ENCODE measurements at regions not wholly inside any gene's neighbourhood (a gene's known extent, or its start where the extent isn't known, plus 50 kb on each side); places are given as distances from the start of the nearest gene placed in this dataset.

DNA sequence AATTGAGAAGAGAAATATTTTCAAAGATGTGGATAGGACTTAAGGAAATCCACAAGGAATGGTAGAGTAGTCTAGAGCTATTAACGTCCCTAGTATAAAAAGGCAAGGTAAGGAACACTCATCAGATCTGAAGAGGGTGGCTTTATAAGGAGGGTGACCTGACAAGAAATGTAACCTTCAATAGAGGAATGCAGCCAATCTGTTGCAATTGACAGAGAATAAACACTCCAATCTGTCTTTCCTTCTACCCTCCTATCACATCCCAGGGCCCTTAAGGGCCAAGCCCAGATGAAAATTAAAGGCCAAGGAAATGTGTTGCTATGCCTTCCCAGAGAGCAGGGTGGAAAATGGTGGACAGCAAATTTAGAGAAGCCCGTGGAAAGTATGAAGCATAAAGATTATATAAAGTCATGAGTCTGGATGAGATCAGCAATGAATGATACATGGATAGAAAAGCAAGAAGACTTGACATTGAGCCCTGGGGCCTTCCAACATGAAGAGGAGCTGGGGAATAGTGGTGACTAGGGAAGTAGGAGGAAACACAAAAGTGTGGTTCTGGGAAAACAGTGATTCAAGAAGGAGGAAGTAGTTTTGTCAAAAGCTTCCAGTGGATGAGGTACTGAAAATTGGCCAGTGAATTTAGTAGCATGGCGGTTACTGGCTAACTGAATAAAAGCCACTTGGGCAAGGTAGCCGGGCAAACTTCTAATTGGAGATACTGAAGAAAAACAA is 270.6 kb upstream of the TANK start:
- DNase-seq: no peak

DNA sequence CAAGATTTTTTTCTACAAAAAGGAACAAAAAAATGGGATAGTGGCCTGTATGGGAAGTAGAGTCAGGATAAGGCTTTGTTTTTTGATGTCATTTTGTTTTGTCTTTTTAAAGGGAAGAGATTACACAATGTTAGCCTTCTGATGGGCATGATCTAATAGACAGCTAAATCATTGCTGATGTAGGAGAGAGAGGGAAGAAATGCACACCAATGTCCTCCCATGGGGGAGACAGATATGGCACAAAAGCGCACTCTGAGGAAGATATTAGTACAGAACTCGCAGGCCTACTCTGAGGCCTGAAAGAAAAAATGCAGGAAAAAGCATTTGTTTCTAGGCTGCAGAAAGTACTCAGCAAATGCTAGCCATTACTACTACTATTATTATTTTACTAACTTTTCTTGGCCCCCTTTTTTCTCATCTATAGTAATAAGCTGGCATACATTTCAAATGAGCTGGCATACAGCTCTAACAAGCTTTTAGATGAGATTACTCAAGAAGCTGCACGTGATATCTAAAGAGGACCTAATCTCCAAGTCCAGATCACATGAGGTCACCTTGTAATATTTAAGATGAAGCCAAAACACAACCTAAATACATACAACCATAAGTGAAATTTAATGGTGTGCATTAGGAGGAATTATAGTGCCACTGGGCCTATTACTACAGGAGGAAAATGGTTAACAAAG is 269.4 kb upstream of the TANK start:
- DNase-seq: no peak

DNA sequence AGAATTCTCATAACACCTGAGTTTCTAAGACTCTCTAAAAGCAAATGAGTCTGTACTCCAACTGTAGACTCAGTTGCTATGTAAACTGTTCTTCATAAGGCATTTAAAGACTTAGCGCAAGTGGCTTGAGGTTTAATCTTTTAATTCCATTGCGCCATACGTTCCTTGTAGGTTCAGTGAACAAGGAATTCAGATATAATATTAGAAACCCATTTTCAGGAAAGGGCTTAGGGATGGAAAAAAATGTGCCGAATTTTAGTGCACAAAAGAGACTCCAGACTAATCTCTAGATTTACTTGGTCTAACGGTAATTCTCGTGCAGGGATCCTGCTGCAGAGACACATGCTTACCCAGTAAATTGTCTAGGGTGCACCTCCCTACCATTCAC is 268.9 kb upstream of the TANK start:
- DNase-seq: no peak

DNA sequence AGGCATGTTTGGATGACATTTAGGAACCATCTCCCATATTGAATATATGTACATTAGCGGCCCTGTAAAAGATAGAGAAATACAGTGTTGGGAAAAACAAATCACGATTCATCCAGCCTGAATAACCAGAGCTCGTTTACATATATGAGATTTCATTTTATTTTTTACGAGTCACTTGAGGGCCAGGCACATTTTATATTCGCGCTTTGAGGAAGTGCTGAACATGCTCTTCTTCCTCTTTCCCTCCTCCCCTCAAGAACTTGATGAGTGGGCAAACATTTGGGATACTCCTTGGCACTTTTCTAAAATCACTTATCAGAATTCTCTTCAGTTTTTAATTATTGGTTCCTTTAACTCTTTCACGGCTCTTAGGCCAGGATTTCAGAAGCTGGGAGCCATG is 268.0 kb upstream of the TANK start:
- DNase-seq: no peak

DNA sequence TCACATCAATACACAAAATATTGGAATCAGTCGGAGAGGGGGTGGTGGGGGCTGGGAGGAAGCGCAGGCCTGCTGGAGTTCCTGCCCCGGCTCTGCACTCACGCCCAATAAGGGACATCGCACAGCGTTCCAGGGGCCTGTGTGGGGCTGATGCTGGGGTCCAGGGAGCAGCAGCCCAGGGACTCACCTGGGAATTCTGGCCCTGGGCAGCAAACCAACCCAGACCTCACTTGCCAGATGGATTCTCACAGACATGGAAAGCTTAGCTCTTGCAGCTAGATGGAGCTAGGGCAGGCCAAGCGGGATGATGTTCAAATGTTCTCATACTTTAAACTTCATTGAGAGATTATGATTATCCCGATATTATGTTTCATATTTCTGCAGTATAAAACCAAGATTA is 266.6 kb upstream of the TANK start:
- DNase-seq: no peak

DNA sequence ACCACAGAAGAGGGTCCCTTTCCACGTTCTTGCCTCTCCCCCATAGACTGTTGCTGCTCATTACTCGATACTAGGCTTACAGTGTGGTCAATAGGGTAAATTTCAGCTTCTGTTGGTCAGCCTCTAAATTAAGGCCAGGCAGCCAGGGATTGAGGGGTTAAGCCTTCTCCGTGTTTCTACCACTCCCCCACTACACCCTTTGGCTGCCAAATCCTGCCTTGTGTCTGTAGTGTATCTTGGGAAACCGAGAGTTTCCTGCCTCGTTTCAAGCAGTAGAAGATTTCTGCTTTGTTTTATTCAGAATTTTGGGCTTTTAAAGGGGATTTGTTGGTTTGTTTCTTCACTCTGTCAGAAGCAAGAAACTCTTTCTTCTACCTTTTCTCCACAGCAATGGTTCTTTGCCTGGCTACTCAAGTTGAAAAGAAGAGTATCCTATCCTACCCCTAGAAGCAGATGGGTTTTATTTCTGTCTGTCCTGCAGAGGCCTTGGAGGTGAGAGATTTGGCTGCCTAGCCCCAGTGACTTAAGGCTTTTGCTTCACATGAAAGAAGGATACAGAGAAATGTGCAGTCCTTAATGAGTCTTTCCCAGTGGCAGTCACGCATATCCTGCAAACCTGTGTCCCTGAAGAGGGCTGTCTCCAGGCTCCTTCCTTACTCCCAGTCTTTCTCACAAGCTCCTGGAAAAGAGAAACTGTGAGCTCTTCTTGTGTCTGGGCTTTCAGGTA is 261.5 kb upstream of the TANK start:
- no peak for DNase-seq

DNA sequence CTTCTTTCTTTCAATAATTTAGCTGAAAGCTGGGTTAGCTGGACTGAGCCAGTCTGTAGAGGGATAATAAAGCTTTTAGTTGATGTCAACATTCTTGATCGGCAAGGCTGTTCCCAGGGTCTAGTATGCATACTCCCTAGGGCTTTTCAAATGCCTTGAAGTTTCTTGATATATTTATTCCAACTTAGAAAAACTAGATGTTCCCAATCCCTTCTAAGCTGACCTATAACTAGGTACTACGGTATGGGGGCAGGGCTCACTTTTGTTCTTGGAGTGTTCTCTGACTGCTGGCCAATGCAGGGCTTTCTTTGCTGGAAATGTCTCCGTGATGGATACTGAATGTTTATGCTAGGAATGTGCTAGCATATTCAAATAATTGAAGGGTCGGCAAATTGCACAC is 258.6 kb upstream of the TANK start:
- peak; percentile 41 for DNase-seq

DNA sequence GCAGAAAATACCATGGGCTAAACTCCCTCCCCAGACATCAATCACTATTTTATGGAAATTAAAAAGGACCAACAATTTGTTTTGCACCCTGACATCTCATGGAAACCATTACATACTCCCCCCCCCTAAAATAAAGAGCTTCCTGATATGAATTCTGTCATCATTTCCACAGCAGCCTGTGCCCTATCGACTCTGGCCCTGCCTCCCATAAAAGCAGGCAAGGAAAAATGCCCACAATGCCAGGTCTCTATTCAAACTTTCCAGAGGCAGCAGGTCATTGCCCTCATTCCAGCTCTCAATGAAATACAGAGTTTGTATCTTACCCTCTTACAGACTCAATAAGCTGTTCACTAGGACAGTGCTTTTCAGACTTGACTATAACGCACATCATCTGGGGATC is 254.4 kb upstream of the TANK start:
- DNase-seq: no peak

DNA sequence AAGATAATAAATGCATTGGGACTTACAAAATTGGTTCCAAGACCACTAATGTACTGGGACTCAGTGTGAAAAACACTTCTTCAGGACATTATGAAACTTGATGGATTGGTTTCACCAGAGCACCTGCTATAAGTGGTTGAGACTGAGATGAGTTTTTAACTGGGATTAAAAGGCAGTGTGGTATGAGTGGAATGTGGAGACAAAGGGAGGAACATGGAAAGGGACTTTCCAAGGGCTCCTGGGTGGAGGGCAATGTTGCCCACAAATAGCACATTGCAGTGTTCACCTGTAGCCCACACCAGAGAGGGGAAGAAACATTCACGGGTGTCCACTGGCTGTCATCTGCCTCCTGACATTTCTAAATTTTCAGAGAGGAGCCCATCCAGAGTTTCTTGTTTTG is 253.3 kb upstream of the TANK start:
- DNase-seq: no peak

DNA sequence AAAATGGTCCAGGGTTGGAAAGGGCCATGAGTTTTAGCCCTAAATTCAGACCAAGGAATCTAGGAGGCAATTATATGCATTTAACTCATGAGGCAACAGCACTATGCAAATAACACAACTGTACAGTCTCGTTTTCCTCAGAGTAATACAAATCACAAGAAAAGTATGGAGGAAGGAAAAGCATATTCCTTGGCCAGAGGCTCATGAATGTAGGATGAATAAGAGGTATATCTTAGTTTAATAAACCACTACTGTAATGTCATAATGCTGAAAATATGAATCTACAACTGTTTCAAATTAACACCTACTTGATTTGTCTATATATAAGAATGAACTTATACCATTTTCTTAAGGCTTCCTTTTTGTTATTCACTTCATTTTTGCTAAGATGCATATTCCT is 252.5 kb upstream of the TANK start:
- DNase-seq: no peak

DNA sequence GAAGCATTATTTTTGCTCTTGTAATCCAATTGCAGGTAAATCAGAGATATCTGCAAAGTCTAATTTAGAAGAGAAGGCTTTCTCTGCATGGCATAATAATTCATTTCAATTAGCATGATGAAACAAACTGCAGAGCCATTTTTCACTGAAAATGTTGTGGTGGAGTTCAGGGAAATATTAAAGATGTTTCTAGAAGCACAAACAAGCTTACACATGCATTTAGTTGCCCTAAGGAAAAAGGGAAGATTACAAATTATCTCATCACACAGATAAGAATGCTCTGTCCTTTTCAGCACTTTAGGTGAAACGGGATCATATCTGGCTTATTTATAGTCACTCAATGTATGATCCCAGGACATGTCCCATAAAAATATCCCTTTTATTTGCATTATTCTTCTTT is 252.1 kb upstream of the TANK start:
- DNase-seq: no peak

DNA sequence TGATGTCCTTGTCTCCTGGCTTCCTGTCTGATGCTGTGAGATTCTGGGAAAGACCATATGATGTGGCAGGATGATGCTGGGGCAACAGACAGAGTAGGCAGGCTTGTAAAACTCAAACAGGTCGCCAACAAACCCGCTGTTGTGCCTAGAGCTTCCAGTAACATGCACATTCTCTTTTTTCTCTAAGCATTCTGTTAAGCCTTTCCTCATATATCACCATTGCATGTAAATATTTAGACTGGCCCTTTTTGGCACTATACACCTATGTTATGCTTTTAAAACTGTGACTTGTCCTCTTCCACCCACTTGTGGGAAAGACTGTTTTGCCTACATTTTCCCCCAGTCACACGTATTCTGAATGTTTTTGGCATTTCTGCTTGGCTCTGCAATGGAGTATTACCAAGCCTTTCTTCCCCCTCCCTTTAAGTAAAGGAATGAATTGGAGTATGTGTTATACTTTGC is 250.4 kb upstream of the TANK start:
- DNase-seq: no peak

DNA sequence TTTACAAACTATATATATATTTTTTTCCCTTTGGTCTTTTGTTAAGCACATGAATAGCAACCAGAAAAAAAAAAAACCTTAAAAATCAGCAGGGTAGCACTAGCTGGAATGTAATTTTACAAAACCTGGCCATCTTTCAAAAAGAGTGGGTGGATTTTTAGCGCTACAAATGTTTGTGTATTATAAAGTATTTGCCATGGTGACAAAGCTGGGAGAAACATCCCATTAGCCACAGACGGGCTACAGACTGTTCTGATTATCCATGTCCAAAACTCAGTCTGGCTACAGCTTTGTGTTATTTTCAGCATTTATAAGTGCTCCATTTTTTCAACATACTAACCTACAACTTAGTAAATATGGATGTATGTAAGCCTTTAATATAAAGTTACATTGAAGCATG is 249.5 kb upstream of the TANK start:
- no peak for DNase-seq

DNA sequence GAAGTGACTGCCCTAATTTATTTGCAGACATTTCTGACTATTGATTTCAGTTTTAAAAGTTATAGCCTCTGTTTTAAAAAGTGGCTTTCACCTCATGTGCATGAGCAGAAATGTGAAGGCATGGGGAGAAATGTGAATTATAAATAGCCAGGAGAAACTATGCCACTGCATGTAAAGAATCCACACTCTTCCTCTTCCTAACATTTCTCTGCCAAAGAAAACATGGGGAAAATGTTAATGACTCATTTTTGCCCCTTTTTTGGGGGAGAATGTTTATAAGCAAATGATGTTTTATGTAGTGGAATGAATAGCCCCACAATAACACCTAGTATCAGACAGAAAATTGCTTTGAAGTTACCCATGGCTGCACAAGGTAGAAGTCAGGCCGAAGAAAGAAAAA is 249.0 kb upstream of the TANK start:
- no peak for DNase-seq

DNA sequence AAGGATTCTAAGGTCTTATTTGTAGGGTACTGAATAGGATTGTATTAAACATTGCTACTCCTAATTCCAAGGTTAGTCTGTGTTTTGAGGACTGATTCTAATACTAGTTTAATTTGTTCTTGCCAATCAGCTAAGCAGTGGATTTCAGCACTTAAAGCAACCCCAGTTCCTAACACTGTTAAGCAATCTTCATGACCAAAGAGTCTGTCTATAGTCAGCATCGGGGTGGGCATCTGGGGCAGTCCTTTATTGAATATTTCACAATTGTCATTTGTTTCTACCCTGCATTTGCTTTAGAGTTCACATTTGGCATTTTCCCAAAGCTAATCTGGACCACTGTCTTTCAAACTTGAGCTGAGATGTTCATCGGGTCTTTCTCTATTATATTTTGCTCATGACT is 248.0 kb upstream of the TANK start:
- no peak for DNase-seq

DNA sequence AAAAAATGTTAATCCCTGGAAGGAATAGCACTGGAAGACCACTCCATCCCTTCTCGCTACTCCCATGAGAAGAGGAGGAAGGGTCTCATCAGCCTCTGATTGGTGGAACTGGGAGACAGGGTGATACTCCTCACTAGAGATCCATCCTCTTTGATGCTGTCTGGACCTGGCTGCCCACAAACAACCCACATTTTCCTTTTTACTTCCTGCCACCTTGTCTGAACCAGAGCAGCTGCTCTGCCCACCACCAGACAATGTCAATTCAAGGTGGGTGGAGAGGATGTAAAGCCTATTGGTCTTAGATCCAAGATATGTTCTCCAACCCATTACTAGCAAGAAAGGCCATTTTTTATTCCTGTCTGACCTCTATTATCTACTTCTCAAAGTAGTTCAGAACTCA is 246.9 kb upstream of the TANK start:
- no peak for DNase-seq

DNA sequence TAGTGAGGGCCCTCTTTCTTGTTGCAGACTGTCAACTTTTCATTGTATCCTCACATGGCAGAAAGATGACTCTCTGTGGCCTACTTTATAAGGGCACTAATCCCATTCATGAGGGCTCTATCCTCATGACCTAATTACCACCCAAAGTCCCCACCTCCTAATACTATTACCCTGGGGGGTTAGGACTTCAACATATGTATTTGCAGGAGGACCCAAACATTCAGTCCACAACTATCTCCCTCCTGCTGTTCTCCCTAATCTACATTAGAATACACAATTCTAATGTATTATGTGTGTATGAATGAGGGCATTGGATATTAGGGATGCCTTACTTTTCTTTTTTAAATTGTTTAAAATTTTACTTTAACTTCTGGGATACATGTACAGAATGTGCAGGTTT is 246.0 kb upstream of the TANK start:
- no peak for DNase-seq

DNA sequence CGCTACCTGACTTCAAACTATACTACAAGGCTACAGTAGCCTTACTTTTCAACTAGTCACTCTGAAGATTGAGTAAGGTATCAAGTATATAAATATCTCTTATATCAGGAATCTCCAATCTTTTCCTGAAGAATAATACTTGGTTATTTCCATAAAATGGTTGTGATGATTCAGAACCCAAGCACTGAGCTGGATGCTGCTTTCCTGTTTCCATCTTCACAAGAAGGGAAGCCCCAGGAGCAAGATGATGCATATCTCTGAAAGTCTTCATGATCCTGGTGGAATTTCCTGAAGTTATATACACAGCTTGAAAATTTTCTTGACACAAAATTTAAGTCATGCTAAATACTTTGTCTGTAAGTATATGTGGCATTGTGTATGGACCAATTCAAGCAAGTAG is 243.9 kb upstream of the TANK start:
- DNase-seq: no peak

DNA sequence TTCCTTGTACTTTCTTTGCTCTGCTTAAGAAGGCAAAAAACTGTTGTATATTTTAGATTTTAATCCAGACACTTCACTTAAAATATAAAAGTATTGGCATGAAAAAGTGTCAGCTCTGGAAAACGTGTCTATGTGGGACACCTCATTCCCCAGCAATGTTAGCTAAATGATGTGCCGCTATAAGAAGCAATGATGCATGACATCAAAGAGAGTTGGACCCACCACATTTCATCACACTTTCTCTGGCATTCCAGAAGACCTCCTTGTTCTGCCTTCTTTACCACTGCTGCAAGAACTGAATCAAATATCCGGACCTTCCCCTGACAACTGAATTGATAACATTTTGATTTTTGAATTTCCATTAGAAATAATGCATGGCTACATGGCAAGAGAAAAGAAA is 242.4 kb upstream of the TANK start:
- no peak for DNase-seq

DNA sequence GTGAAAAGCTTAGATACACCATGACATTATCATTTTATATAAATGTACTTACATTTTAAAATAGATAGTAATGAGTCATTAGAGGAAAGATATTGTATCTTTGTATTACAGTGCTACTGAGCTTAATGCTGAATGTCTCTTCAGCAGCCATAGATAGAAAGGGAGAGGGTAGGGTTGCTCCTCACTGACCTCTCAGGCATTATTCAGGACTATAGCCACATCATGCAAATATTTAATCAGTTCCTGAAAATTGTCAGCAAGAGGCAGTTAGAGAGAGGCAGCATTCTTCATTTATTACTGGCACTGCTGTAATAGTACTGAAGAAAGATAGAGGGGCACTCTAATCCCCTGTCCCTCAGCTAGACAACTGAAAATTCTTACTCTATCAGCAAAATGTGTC is 242.0 kb upstream of the TANK start:
- no peak for DNase-seq

DNA sequence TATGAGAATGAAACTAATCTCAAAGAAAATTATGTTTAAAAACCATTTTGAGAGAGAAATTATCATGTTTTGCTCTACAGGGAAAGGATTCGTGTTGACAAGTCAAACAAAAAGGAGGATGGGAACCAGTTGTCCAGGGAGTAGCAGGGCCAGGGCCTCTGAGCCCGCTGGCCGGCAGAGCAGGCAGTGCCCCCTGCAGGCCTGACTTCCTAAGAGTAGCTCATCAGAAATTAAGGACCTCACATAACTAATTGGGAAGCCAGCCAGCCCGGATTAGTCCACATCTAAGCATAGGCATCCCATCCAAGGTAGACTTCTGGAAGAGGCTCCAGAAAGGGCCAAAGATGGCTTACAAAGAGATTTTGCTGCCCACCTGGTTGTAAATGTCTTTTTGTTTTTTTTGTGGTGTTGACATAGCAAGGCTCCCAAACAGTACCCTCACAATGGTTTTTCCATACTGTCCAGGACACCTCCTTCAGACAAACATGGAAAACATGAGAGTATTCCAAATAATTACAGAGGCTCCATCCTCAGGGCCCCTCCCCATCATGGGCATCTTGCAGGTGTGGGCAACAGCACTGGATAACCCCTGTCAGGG is 241.2 kb upstream of the TANK start:
- no peak for DNase-seq

DNA sequence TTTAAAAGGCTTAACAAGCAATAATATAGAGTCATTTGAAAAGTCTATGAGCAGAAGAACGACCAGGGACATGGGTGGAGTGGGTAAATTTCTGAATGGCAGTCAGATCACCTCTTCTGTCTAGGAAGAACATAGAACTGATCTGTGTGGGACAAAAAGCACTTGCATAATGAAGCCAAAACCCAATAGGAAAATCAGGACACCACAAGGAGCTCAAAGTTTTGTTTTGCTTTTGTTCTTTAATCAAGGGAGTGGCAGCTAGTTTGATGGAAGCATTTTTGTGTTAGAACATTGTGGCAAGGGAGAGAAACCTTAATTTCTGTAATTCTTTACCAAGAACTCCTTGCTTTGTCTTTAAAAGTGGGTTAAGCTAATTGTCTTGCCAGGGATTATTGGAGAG is 240.2 kb upstream of the TANK start:
- DNase-seq: no peak

DNA sequence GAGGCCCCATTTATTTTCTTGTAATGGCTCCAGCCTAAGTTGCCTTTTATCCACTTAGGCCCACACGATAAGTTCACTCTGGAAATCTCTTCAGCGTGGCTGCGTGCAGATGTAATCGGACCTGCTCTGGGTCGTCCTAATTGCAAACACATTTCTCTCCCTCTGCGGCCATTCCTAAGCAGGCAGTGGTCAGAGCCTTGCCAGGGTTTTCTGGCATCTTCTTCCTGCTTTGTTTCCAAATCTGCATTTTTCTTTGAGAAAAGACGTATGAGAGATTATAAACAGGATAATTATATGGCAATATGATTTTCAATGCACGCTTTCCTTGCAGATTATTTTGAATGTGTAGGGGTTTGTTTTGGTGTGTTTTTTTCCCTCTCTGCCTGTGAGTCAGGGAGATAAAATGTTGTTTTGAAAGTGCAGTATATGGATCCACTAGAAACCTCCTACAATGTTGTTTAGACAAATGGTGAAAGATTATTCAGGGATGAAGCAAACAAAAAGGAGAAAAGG is 239.4 kb upstream of the TANK start:
- DNase-seq: peak; percentile 83

All from right forelimb (tissue), 1 donor.